Thyroid gland (tissue), 4 donors: ENCODE measurements at regions not wholly inside any gene's neighbourhood (a gene's known extent, or its start where the extent isn't known, plus 50 kb on each side); places are given as distances from the start of the nearest gene placed in this dataset.

ENCODE experiments used
- DNase-seq, 2 donors: peaks; one replicate each; pipeline ENCODE4 v3.0.0-alpha.2; 2019
- H3K27ac ChIP-seq, 3 donors: fragments of 200-600 bp; sonication (generic); 1 replicate in 2 of 3; 2 replicates in 1 of 3; pipeline ENCODE4 v1.5.1; 2016 to 2019; ENCODE audit warnings: mild to moderate bottlenecking in 1 of 3, moderate library complexity in 1 of 3
- H3K27me3 ChIP-seq: fragments of 200-600 bp; sonication (generic); one replicate; pipeline ENCODE4 v1.5.1; 2019
- H3K36me3 ChIP-seq, 2 donors: fragments of 200-600 bp; sonication (generic); one replicate each; pipeline ENCODE4 v1.5.1; 2016 to 2019
- H3K4me1 ChIP-seq, 2 donors: fragments of 200-600 bp; sonication (generic); one replicate each; pipeline ENCODE4 v1.5.1; 2017 to 2019
- H3K4me3 ChIP-seq, 3 donors: fragments of 200-600 bp; sonication (generic); replicated peaks in 1 of 3; 1 replicate in 2 of 3; 2 replicates in 1 of 3; pipeline ENCODE4 v1.5.1; 2016; ENCODE audit warnings: mild to moderate bottlenecking in 1 of 3
- H3K9me3 ChIP-seq: fragments of 200-600 bp; sonication (generic); one replicate; pipeline ENCODE4 v1.5.1; 2017
- CTCF ChIP-seq, 6 experiments: fragments of 200-600 bp in 3 of 6; fragments of 450-650 bp in 3 of 6; sonication (generic) in 3 of 6; IDR thresholded peaks; one replicate each; pipeline ENCODE4 v1.5.1; 2016 to 2019; ENCODE audit warnings: antibody characterized with exemption in 6 of 6, mild to moderate bottlenecking in 2 of 6, inconsistent platforms in 1 of 6, moderate library complexity in 1 of 6
- POLR2A ChIP-seq, 2 donors: fragments of 450-650 bp; IDR thresholded peaks; one replicate each; pipeline ENCODE4 v1.6.1; 2017; ENCODE audit warnings: antibody characterized with exemption in 2 of 2, mild to moderate bottlenecking in 2 of 2, moderate library complexity in 1 of 2
- WGBS, 2 donors: methylation state at CpG; one replicate each; pipeline ENCODE4 v1.1.5; 2017; 5-methylcytosine and 5-hydroxymethylcytosine counted together
- intact Hi-C: fragments of 100-400 bp; cut with DNase I; formaldehyde crosslinking; loops from one replicate; pipeline ENCODE4 v1.15.1; 2023

- no peaks in the 10 kb centered on the region for H3K4me1 ChIP-seq
- H3K27me3 ChIP-seq = no peaks in the 10 kb centered on the region
- DNase-seq = no peak
- WGBS, 2 donors = 79 to 85% methylated on average over 5 of the region's 5 CpGs
- H3K36me3 ChIP-seq = no peaks in the 10 kb centered on the region
- no peaks in the 10 kb centered on the region for H3K9me3 ChIP-seq
- intact Hi-C loops = no loop called here
- TF ChIP-seq POLR2A (IDR thresholded peaks at IDR 0.05) (no peak), CTCF (IDR thresholded peaks at IDR 0.05) (no peak)
- no peak overlapping the region for H3K27ac ChIP-seq
- H3K4me3 ChIP-seq = no peak overlapping the region
Measured at GRCh38 chr21:19400223-19400770, 996.7 kb upstream of the TMPRSS15 start.

- H3K4me1 ChIP-seq = no peaks in the 10 kb centered on the region
- H3K4me3 ChIP-seq = no peak overlapping the region
- intact Hi-C loops = no loop called here
- no peaks in the 10 kb centered on the region for H3K36me3 ChIP-seq
- no peaks in the 10 kb centered on the region for H3K27me3 ChIP-seq
- TF ChIP-seq POLR2A (IDR thresholded peaks at IDR 0.05) (no peak), CTCF (IDR thresholded peaks at IDR 0.05) (no peak)
- no peaks in the 10 kb centered on the region for H3K9me3 ChIP-seq
- no peak for DNase-seq
- H3K27ac ChIP-seq = no peak overlapping the region
Measured at GRCh38 chr21:19402870-19403269, 999.3 kb upstream of the TMPRSS15 start.

GRCh38 chr21:19405326-19405725 is 1001.7 kb upstream of the TMPRSS15 start:
- intact Hi-C loops = no loop called here
- Histone ChIP-seq H3K4me3 (no peak overlapping the region), H3K4me1 (no peaks in the 10 kb centered on the region), H3K36me3 (no peaks in the 10 kb centered on the region), H3K27me3 (no peaks in the 10 kb centered on the region), H3K9me3 (no peaks in the 10 kb centered on the region), H3K27ac (no peak overlapping the region)
- DNase-seq = no peak
- WGBS, 2 donors = 64 to 65% methylated on average over 2 of the region's 2 CpGs
- TF ChIP-seq POLR2A (IDR thresholded peaks at IDR 0.05) (no peak), CTCF (IDR thresholded peaks at IDR 0.05) (no peak)

GRCh38 chr21:19420565-19420964 is 1017.0 kb upstream of the TMPRSS15 start:
- Histone ChIP-seq H3K9me3 (no peaks in the 10 kb centered on the region), H3K27ac (no peak overlapping the region), H3K4me1 (no peaks in the 10 kb centered on the region), H3K27me3 (no peaks in the 10 kb centered on the region), H3K4me3 (no peak overlapping the region), H3K36me3 (no peaks in the 10 kb centered on the region)
- TF ChIP-seq POLR2A (IDR thresholded peaks at IDR 0.05) (no peak), CTCF (IDR thresholded peaks at IDR 0.05) (no peak)
- WGBS, 2 donors = 47 to 49% methylated on average over 3 of the region's 3 CpGs
- intact Hi-C loops = no loop called here
- no peak for DNase-seq

GRCh38 chr21:19433623-19434022 is 1030.0 kb upstream of the TMPRSS15 start:
- TF ChIP-seq POLR2A (IDR thresholded peaks at IDR 0.05) = no peak
- TF ChIP-seq CTCF (IDR thresholded peaks at IDR 0.05) = no peak
- H3K9me3 ChIP-seq = no peaks in the 10 kb centered on the region
- H3K4me1 ChIP-seq = no peaks in the 10 kb centered on the region
- no peaks in the 10 kb centered on the region for H3K36me3 ChIP-seq
- no peak overlapping the region for H3K27ac ChIP-seq
- H3K27me3 ChIP-seq = no peaks in the 10 kb centered on the region
- H3K4me3 ChIP-seq = no peak overlapping the region
- no peak for DNase-seq
- intact Hi-C loops = no loop called here
- 75 to 82% methylated on average over 4 of the region's 4 CpGs for WGBS, 2 donors
